ENCODE measurements at regions not wholly inside any gene's neighbourhood (a gene's known extent, or its start where the extent isn't known, plus 50 kb on each side); places are given as distances from the start of the nearest gene placed in this dataset.

DNA sequence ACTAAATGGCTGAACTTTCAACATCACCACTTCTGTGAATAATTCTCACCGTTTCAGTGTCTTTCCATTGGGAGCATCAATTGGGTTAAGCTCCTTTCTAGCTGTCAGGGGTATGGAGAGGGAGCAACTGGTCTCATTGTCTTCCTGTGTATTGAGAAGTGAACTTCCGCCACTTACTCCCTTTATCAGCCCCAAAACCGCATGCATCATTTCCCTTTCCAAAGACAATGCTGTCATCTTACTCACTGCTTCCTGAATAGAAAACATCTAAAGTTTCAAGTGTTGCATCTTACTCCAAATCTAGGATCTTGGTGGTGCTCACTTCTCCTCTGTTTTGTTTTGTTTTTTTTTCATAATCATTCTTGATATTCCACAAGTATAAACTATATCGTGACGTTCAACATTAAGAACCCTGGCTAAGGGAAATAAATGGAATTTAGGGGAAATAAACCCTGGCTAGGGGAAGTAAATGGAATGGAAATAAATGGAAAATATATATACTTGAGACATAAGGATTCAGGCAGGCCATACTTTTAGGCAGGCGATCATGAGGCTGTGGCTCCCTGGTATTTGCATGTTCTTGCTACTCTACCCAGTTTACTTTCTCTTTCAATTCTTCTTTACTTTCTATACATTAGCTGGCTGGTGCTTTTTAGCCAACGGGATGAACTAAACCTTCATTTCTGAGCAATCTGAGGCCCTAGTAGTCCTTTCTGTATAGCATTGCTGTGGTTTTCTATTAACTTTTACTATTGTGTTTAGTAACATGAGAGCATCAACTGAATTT lies 371.9 kb downstream of the BMPER start:
- TF ChIP-seq, protein P1, sequence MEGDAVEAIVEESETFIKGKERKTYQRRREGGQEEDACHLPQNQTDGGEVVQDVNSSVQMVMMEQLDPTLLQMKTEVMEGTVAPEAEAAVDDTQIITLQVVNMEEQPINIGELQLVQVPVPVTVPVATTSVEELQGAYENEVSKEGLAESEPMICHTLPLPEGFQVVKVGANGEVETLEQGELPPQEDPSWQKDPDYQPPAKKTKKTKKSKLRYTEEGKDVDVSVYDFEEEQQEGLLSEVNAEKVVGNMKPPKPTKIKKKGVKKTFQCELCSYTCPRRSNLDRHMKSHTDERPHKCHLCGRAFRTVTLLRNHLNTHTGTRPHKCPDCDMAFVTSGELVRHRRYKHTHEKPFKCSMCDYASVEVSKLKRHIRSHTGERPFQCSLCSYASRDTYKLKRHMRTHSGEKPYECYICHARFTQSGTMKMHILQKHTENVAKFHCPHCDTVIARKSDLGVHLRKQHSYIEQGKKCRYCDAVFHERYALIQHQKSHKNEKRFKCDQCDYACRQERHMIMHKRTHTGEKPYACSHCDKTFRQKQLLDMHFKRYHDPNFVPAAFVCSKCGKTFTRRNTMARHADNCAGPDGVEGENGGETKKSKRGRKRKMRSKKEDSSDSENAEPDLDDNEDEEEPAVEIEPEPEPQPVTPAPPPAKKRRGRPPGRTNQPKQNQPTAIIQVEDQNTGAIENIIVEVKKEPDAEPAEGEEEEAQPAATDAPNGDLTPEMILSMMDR (IDR thresholded peaks at IDR 0.05): no peak
- Histone ChIP-seq H3K4me1 (no peaks in the 10 kb centered on the region), H3K36me3 (no peaks in the 10 kb centered on the region), H3K27me3 (no peaks in the 10 kb centered on the region), H3K27ac (no peak overlapping the region), H3K4me3 (no peak overlapping the region), H3K9me3 (no peaks in the 10 kb centered on the region)
- intact Hi-C loops (cut with DNase I): no loop called here
- no peak for DNase-seq (ENCODE audit: low spot score in 2 of 2)

DNA sequence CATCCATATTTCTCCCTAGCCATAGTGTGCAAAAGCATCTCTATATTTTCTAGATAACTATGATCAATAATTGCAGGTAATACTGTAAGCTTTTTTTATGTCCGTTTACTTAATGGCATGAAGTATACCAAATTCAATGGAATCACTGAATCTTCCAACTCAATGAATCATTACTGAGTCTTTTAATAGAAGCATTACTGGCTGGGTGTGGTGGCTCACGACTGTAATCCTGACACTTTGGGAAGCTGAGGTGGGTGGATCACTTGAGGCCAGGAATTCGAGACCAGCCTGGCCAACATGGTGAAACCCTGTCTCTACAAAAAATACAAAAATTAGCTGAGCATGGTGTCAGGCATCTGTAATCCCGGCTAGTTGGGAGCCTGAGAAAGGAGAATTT lies 372.5 kb downstream of the BMPER start:
- no peak overlapping the region for H3K27ac ChIP-seq
- H3K9me3 ChIP-seq: no peaks in the 10 kb centered on the region
- no peak overlapping the region for H3K4me3 ChIP-seq
- intact Hi-C loops (cut with DNase I): no loop called here
- TF ChIP-seq, protein P1 (IDR thresholded peaks at IDR 0.05): no peak
- DNase-seq (ENCODE audit: low spot score in 2 of 2): no peak
- no peaks in the 10 kb centered on the region for H3K27me3 ChIP-seq
- H3K36me3 ChIP-seq: no peaks in the 10 kb centered on the region
- H3K4me1 ChIP-seq: no peaks in the 10 kb centered on the region

DNA sequence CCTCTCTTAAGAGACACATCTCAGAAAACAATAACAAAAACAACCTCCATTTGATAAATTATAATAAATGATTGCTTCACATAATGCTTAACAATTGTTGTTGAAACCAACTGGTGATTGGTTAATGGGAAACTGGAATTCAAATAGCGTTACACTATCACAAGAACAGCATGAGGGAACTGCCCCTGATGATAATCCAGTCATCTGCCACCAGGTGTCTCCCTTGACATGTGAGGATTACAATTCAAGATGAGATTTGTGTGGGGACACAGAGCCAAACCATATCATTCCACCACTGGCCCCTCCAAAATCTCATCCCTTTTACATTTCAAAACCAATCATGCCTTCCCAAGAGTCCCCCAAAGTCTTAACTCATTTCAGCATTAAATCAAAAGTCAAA lies 375.9 kb downstream of the BMPER start:
- no peaks in the 10 kb centered on the region for H3K27me3 ChIP-seq
- TF ChIP-seq, protein P1 (IDR thresholded peaks at IDR 0.05): no peak
- H3K4me3 ChIP-seq: no peak overlapping the region
- intact Hi-C loops (cut with DNase I): no loop called here
- H3K9me3 ChIP-seq: no peaks in the 10 kb centered on the region
- no peak overlapping the region for H3K27ac ChIP-seq
- H3K4me1 ChIP-seq: no peaks in the 10 kb centered on the region
- H3K36me3 ChIP-seq: no peaks in the 10 kb centered on the region
- no peak for DNase-seq (ENCODE audit: low spot score in 2 of 2)

DNA sequence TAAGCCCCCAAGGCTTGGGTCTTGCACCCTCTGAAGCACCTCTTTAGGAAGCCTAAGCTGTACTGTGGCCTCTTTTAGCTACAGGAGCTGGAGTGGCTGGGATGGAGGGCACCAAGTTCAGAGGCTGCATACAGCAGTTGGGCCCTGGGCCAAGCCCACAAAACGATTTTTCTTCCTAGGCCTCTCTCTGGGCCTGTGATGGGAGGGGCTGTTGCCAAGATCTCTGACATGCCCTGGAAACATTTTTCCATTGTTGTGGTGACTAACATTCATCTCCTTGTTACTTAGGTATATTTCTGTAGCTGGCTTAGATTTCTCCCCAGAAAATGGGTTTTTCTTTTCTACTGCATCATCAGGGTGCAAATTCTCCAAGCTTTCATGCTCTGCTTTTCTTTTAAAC lies 375.7 kb upstream of the NPSR1 start:
- no peaks in the 10 kb centered on the region for H3K36me3 ChIP-seq
- no peaks in the 10 kb centered on the region for H3K9me3 ChIP-seq

DNA sequence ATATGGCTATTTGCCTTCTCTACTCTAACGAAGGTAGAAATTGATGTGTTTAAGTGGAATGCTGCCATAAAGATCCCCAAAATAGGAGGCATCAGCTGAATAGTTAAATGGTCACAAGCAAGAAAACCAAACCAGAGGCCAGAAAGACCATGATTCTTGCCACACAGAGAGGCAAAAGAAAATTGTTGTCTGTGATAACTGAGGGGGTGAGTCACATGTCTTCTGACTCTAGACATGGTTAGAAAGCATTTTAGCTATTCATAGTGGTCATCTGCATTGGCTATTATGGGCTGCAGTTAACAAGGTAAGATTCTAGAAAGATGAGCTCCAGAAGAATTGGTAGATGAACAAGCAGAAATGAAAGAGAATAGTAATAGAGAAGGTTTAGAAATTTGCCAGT lies 361.4 kb upstream of the NPSR1 start:
- Histone ChIP-seq H3K27ac (no peak overlapping the region), H3K9me3 (no peaks in the 10 kb centered on the region), H3K27me3 (no peaks in the 10 kb centered on the region), H3K4me3 (no peak overlapping the region), H3K36me3 (no peaks in the 10 kb centered on the region), H3K4me1 (no peaks in the 10 kb centered on the region)
- no peak for DNase-seq (ENCODE audit: low spot score in 2 of 2)
- TF ChIP-seq, protein P1 (IDR thresholded peaks at IDR 0.05): no peak
- intact Hi-C loops (cut with DNase I): no loop called here

More for the DNA sequence above, 375.7 kb upstream of the NPSR1 start:
- intact Hi-C loops (cut with DNase I): no loop called here
- Histone ChIP-seq H3K4me1 (no peaks in the 10 kb centered on the region), H3K27me3 (no peaks in the 10 kb centered on the region), H3K27ac (no peak overlapping the region), H3K4me3 (no peak overlapping the region)
- TF ChIP-seq, protein P1 (IDR thresholded peaks at IDR 0.05): no peak
- no peak for DNase-seq (ENCODE audit: low spot score in 2 of 2)

Measured in ascending aorta (tissue), 2 donors.